Neural progenitor cell (in vitro differentiated cells): ENCODE measurements at regions not wholly inside any gene's neighbourhood (a gene's known extent, or its start where the extent isn't known, plus 50 kb on each side); places are given as distances from the start of the nearest gene placed in this dataset.

ENCODE experiments used
- EZH2 ChIP-seq: fragments of 200-600 bp; sonication (generic); IDR thresholded peaks from 2 replicates; pipeline ENCODE4 v1.6.1; 2017; ENCODE audit warnings: antibody characterized with exemption, mild to moderate bottlenecking, moderate library complexity
- EZH2phosphoT487 ChIP-seq: fragments of 200-600 bp; sonication (generic); IDR thresholded peaks from 2 replicates; pipeline ENCODE4 v1.6.1; 2017; ENCODE audit warnings: antibody characterized with exemption
- TF ChIP-seq, protein P1 (sequence below): fragments of 200-600 bp; sonication (generic); IDR thresholded peaks from 2 replicates; pipeline ENCODE4 v1.5.1; 2017; ENCODE audit warnings: antibody characterized with exemption, mild to moderate bottlenecking

DNA sequence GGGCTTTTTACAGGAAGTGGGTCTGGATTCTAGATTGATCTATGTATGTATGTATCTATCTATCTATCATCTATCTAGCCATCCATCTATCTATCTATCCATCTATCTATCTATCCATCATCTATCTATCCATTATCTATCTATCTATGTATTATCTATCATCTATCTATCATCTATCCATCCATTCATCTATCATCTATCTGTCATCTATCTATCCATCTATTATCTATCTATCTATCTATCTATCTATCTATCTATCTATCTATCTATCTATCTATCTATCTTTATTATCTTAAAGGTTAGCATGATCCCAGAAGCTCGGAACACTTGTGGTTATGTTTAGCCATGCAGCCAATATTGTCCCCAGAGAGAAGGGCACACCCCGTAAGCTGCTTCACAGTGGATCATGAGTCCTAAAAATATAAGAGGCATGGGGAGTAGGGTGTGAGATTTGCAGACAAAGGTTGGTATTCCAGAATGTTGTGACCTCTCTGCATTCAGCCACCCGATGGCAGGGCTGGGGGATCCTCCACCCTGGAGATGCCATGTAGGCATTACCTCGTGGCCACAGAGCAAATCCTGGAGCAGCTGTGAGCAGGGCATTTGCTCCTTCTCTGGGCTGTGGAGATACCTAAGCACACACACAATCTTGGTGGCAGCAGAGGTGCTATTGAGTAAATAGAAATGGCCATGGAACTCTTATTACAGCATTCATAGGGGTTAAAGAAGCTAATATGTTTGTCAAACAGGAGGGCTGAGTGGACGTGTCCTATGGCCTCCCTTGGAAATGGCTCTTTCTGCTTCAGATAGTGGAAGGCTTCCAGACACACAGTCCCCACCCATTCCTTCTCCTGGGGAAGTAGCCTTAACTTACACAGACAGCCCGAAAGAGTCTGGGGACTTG, 310.0 kb upstream of the TSHZ3 start:
- TF ChIP-seq EZH2 (no peak), EZH2phosphoT487 (no peak)
- TF ChIP-seq, protein P1, sequence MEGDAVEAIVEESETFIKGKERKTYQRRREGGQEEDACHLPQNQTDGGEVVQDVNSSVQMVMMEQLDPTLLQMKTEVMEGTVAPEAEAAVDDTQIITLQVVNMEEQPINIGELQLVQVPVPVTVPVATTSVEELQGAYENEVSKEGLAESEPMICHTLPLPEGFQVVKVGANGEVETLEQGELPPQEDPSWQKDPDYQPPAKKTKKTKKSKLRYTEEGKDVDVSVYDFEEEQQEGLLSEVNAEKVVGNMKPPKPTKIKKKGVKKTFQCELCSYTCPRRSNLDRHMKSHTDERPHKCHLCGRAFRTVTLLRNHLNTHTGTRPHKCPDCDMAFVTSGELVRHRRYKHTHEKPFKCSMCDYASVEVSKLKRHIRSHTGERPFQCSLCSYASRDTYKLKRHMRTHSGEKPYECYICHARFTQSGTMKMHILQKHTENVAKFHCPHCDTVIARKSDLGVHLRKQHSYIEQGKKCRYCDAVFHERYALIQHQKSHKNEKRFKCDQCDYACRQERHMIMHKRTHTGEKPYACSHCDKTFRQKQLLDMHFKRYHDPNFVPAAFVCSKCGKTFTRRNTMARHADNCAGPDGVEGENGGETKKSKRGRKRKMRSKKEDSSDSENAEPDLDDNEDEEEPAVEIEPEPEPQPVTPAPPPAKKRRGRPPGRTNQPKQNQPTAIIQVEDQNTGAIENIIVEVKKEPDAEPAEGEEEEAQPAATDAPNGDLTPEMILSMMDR: no peak
